ENCODE measurements at regions not wholly inside any gene's neighbourhood (a gene's known extent, or its start where the extent isn't known, plus 50 kb on each side); places are given as distances from the start of the nearest gene placed in this dataset.

- H3K27me3 ChIP-seq, result no peaks in the 10 kb centered on the region
- no peak overlapping the region for H3K4me3 ChIP-seq
- intact Hi-C loops (cut with DNase I), result no loop called here
- TF ChIP-seq POLR2A (IDR thresholded peaks at IDR 0.05) (no peak), POLR2AphosphoS5 (IDR thresholded peaks at IDR 0.05) (no peak), EP300 (IDR thresholded peaks at IDR 0.05) (no peak), CTCF (IDR thresholded peaks at IDR 0.05) (no peak)
- no peak for DNase-seq
- H3K9me3 ChIP-seq, result peaks cover 0 to 4% (median 0%) of the 10 kb centered on the region in 4 donors
- no peaks in the 10 kb centered on the region for H3K36me3 ChIP-seq
- no peaks in the 10 kb centered on the region for H3K4me1 ChIP-seq
- H3K27ac ChIP-seq, result no peak overlapping the region
- 83 to 86% methylated on average over 2 of the region's 2 CpGs for WGBS, 2 donors
These were observed 65.0 kb upstream of the SIRPG start for GRCh38 chr20:1722513-1723050.

- Histone ChIP-seq H3K36me3 (no peaks in the 10 kb centered on the region), H3K27ac (no peak overlapping the region), H3K4me1 (no peaks in the 10 kb centered on the region), H3K9me3 (peaks cover 0 to 4% (median 0%) of the 10 kb centered on the region in 4 donors), H3K27me3 (no peaks in the 10 kb centered on the region), H3K4me3 (no peak overlapping the region)
- TF ChIP-seq CTCF (IDR thresholded peaks at IDR 0.05) (no peak), POLR2AphosphoS5 (IDR thresholded peaks at IDR 0.05) (no peak), POLR2A (IDR thresholded peaks at IDR 0.05) (no peak), EP300 (IDR thresholded peaks at IDR 0.05) (no peak)
- WGBS, 2 donors, result 65 to 84% methylated on average over 6 of the region's 6 CpGs
- DNase-seq, result no peak
- intact Hi-C loops (cut with DNase I), result no loop called here
These were observed 64.3 kb upstream of the SIRPG start for GRCh38 chr20:1721687-1722512.

- 83 to 87% methylated on average over 5 of the region's 5 CpGs for WGBS, 2 donors
- no peaks in the 10 kb centered on the region for H3K4me1 ChIP-seq
- no peak overlapping the region for H3K27ac ChIP-seq
- no peak for TF ChIP-seq POLR2A (IDR thresholded peaks at IDR 0.05)
- TF ChIP-seq EP300 (IDR thresholded peaks at IDR 0.05), result no peak
- DNase-seq, result no peak
- intact Hi-C loops (cut with DNase I), result no loop called here
- no peak overlapping the region for H3K4me3 ChIP-seq
- no peaks in the 10 kb centered on the region for H3K36me3 ChIP-seq
- peaks cover 0 to 4% (median 0%) of the 10 kb centered on the region in 4 donors for H3K9me3 ChIP-seq
- H3K27me3 ChIP-seq, result no peaks in the 10 kb centered on the region
These were observed 63.4 kb upstream of the SIRPG start for GRCh38 chr20:1720845-1721475.

GRCh38 chr20:1720226-1720625 lies 62.6 kb upstream of the SIRPG start:
- Histone ChIP-seq H3K4me1 (no peaks in the 10 kb centered on the region), H3K36me3 (no peaks in the 10 kb centered on the region), H3K4me3 (no peak overlapping the region), H3K27me3 (no peaks in the 10 kb centered on the region), H3K9me3 (peaks cover 0 to 4% (median 0%) of the 10 kb centered on the region in 4 donors), H3K27ac (no peak overlapping the region)
- WGBS, 2 donors, result 93 to 96% methylated on average over 4 of the region's 4 CpGs
- no peak for DNase-seq
- no peak for TF ChIP-seq POLR2A (IDR thresholded peaks at IDR 0.05)
- no peak for TF ChIP-seq POLR2AphosphoS5 (IDR thresholded peaks at IDR 0.05)
- no peak for TF ChIP-seq CTCF (IDR thresholded peaks at IDR 0.05)
- TF ChIP-seq EP300 (IDR thresholded peaks at IDR 0.05), result no peak
- intact Hi-C loops (cut with DNase I), result no loop called here
